ENCODE measurements at regions not wholly inside any gene's neighbourhood (a gene's known extent, or its start where the extent isn't known, plus 50 kb on each side); places are given as distances from the start of the nearest gene placed in this dataset.

GRCh38 chrX:4560192-4560591 is 846.7 kb upstream of the PRKX start:
- TF ChIP-seq CTCF (IDR thresholded peaks at IDR 0.05; ENCODE audit: low read length) (no peak), EZH2 (IDR thresholded peaks at IDR 0.05; ENCODE audit: borderline replicate concordance, low read length) (no peak)

Measured in OCI-LY1 (cell line).